HG02571 (cell line): ENCODE measurements at regions not wholly inside any gene's neighbourhood (a gene's known extent, or its start where the extent isn't known, plus 50 kb on each side); places are given as distances from the start of the nearest gene placed in this dataset.

Experiments used
- ATAC-seq: cut with Tn5 transposase; IDR thresholded peaks from one replicate; pipeline ENCODE4 v1.9.1; 2021; ENCODE audit warnings: mild to moderate bottlenecking, moderate library complexity; ENCODE audit not compliant: unreplicated experiment

DNA sequence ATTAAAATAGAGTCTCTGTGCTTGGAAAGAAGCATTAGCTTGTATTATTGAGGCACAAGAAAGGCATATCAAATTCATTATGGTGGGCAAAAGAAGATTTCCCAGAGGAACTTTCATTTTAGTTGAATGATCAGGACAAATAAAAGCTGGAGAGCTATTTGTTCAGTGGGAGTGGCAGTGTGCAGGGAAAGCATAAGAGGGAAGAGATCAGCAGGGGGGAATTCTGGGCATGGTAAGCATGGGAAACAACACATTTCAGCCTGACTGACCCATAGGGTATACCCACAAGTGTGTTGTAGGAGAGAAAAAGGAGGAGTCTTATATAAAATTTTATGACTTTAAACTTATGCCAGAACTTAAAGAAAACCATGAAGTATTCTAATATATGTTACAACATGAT lies 167.7 kb upstream of the RASA1 start:
- no peak for ATAC-seq

GRCh38 chr5:87101321-87101720 lies 166.4 kb upstream of the RASA1 start:
- ATAC-seq: no peak

DNA sequence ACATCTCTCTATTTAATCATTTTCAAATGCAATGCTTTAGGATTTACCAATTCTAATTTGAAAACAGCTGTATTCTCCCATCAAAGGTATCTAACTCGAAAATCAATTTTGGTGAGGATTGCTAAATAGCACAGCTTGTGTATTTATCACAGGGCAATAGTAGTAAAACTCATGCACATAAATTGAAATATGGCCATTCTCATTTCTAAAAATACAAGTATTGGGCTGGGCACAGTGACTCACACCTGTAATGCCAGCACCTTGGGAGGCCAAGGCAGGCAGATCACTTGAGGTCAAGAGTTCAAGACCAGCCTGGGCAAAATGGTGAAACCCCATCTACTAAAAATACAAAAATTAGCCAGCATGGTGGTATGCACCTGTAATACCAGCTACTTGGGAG lies 164.8 kb upstream of the RASA1 start:
- ATAC-seq: no peak

DNA sequence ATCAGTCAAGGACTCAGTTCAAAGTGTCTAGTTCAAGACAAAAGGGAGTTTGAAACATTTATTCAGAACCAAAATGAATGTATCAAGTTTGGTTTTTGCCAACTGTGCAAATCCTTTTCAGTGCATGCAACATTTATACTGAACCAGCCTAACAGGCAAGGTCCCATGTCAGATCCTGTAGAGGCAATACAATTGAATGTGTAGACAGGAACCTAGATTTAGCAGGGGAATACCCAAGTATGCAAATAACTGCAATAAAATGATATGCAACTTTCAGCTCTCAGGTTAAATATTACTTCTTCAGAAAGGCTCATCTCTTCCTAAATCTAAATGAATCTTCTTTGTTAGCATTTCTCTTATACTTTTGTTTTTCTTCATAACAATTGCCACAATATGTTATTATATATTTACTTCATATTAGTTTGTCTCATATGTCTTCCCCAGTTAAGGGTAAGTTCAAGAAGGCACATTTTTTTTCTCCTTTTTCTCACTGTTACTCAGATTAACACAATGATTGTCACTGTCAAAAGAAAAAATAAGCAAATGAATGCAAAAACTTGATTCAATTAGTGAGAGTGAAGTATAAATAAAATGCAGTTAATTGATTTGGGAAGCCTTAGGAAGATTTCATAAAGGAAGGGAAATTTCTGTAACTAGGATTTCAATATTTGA lies 163.9 kb upstream of the RASA1 start:
- peak; percentile 93 for ATAC-seq

DNA sequence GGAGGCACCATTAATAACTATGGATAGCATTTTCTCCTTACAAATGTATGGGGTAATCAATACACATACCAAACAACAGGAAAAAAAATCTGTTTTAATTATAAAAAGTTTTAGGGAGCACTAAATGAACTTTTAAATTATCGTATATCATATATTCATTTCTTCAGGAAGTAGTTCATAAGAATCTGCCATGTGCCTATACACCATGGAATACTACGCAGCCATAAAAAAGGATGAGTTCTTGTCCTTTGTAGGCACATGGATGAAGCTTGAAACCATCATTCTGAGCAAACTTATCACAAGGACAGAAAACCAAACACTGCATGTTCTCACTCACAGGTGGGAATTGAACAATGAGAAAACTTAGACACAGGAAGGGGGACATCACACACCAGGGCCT lies 162.1 kb upstream of the RASA1 start:
- ATAC-seq: no peak

GRCh38 chr5:87109746-87110145 lies 157.9 kb upstream of the RASA1 start:
- no peak for ATAC-seq

DNA sequence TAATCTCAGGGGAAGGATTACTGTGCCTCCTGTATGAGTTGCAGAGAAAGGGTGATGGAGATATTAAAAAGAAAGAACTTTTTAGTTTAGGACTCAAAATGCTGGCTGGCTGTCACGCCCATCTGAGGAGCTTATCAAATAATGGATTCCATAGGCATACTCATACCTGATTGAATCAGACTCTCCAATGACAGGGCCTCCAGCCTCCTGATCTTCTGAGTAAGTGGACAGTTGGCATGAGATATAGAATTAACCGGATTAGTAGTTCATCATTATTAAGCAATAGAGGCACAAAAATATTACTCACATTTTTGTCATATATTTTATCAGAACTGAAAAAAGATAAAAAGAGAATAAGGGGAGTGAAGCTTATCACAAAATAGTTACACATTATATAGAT lies 157.0 kb upstream of the RASA1 start:
- no peak for ATAC-seq

- ATAC-seq: no peak
Observed at GRCh38 chr5:87113861-87114260, 153.8 kb upstream of the RASA1 start.

GRCh38 chr5:87114631-87115030 lies 153.1 kb upstream of the RASA1 start:
- ATAC-seq: no peak

DNA sequence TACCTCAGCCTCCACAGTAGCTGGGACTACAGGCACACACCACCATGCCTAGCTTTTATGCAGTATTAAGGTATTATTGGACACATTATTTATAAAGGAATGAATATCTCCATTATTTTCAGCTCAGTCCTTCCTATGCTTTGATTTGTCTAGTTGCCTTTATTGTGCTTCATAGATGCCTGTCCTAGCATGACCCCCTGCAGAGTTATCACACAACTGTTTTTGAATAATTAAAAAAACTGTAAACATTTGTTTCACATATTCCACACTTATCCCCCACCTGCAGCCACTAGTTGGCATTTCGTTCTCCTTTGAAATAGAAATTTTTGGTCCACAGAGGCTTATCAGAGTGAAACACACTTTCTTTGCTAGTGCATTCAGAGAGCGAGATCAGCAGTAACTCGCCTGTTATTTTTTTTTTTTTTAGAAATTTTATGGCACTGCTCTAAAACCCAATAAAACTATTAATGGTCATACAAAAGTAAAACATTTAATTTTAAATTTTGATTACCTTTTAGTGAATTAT lies 151.8 kb upstream of the RASA1 start:
- ATAC-seq: no peak

GRCh38 chr5:87116825-87117512 lies 150.7 kb upstream of the RASA1 start:
- peak; percentile 86 for ATAC-seq

- ATAC-seq: no peak
Observed at GRCh38 chr5:87119588-87119987, 148.1 kb upstream of the RASA1 start.

GRCh38 chr5:87120518-87121303 lies 147.0 kb upstream of the RASA1 start:
- no peak for ATAC-seq

- peak; percentile 72 for ATAC-seq
Observed at GRCh38 chr5:87121304-87122150, 146.2 kb upstream of the RASA1 start.

GRCh38 chr5:87122151-87122977 lies 145.3 kb upstream of the RASA1 start:
- no peak for ATAC-seq

DNA sequence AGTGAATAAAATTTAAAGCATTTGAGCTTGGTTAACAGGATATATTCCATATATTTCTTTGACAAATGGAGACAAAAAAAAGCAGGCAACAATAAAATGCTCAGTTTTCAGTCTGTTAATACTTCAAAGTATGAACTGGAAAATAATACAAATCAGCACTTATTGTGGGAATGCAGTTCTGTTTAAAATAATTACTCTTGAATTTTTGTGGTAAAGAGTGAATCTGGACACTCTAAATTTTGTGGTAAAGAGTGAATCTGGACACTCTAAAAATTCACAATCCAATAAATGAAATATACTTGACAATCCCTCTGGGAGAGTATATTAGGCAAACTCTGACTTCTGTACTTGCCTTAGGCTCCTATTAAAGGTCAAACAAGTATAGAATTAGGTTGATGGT lies 141.9 kb upstream of the RASA1 start:
- no peak for ATAC-seq

DNA sequence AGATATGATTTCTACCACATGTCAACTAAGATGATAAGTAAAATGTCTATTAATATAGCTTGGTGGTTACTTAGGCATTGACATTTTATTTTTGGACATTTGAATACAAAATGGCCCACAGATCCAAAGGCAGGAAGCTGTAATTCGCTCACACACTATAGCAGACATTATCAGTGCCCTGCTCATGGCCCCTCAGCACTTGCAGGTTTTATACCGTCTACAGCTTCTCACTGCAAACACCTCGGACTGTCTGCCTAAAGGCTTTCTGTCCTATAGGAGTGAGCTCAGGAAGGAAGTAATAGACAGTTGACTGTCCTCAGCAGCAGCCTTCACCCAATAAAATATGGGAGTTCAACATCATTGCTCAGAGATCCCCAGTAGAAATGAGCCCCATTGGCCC lies 140.8 kb upstream of the RASA1 start:
- no peak for ATAC-seq

GRCh38 chr5:87127426-87127825 lies 140.3 kb upstream of the RASA1 start:
- no peak for ATAC-seq

DNA sequence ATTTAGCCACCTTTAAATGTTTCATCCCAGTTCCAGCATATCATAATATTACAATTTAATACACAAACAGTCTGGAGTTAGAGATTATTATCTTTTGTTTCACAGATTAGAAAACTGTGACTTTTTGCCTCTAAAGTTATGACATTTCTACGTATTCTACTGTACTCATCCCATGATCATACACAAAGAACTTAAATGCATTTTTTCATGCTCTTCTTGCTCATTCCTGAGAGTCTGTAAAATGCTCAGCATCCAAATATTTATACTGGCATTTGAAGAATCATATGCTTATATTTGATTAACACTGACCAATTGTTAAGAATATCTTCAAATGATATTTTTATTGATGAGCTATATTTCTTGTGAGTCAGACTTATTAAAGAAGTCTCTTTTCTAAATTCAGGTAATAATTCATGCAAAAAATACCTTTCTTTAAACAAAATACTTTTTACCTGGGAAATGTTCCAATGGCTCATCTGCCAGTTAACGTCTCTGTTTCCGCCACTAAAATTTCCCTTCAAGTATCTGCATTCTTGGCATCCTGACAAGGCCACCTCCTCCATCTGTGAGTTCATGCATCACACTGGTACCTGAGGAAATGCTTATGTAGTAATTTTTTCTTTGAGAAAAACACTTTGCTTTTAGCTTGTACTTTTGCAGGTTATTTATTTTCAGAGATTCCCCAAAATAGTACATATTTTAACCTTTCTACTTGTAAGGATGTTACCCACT lies 139.6 kb upstream of the RASA1 start:
- ATAC-seq: no peak
